ENCODE measurements at regions not wholly inside any gene's neighbourhood (a gene's known extent, or its start where the extent isn't known, plus 50 kb on each side); places are given as distances from the start of the nearest gene placed in this dataset.
A peak's percentile ranks its signal among the peaks of the same experiment; 100 is the strongest.

DNA sequence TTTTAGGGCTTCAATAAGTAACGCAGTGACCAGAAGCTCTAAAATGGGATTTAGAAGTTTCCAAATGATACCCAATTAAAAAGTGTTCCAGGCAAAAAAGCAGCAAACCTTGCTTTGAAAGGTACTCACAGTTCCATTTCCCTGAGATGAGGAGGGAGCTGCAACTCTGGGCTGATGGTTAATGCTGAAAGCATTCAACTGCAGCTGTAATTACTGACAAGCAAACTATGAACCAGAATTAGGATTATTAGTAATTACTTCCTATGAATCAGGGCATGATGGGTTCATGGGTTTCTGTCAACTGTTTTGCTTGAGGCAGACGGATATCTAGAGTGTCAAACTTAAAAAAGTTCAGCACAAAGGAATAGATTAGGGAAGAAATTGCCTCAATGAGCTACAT, 357.4 kb downstream of the STIM2 start:
- H3K36me3 ChIP-seq (ENCODE audit: control insufficient read depth, insufficient read depth, low read length, severe bottlenecking), result no peaks in the 10 kb centered on the region
- H3K4me1 ChIP-seq (ENCODE audit: control insufficient read depth, insufficient read depth, low read length), result peaks cover 29% of the 10 kb centered on the region
- peaks cover 2% of the 10 kb centered on the region for H3K9me3 ChIP-seq (ENCODE audit: control insufficient read depth, low read length)
- H3K4me3 ChIP-seq (ENCODE audit: low read length), result peak overlapping the region; percentile 64
- DNase-seq (ENCODE audit: low read depth), result no peak
- H3K27me3 ChIP-seq (replicated peaks; ENCODE audit: control insufficient read depth, insufficient read depth, low read length), result no peaks in the 10 kb centered on the region
- peak overlapping the region; percentile 44 for H3K9ac ChIP-seq (ENCODE audit: low read length)

DNA sequence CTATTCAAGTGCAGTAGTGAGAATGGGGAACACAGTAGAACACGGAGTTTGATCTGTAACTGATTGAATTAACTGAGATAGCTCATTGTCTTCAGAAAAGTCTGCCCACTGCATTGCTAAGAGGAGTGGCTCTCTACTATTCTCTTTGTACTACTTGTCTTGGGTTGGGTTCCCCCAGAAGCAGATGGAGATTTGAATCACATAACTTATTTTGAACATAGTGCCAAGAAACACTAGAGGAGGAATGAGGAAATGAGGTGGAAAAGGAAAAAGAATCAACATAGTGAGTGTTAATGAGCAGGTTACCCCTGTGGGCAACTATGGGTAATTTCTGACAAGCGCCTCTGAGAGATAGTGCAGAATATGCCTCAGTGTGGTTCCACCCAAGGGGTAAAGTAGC, 362.7 kb downstream of the STIM2 start:
- no peaks in the 10 kb centered on the region for H3K36me3 ChIP-seq (ENCODE audit: control insufficient read depth, insufficient read depth, low read length, severe bottlenecking)
- no peak overlapping the region for H3K4me3 ChIP-seq (ENCODE audit: low read length)
- H3K9ac ChIP-seq (ENCODE audit: low read length), result no peak overlapping the region
- H3K9me3 ChIP-seq (ENCODE audit: control insufficient read depth, low read length), result peaks cover 2% of the 10 kb centered on the region
- no peaks in the 10 kb centered on the region for H3K4me1 ChIP-seq (ENCODE audit: control insufficient read depth, insufficient read depth, low read length)
- DNase-seq (ENCODE audit: low read depth), result no peak
- no peaks in the 10 kb centered on the region for H3K27me3 ChIP-seq (replicated peaks; ENCODE audit: control insufficient read depth, insufficient read depth, low read length)

GRCh38 chr4:27233531-27233930, 372.9 kb downstream of the STIM2 start:
- Histone ChIP-seq H3K4me3 (ENCODE audit: low read length) (no peak overlapping the region), H3K36me3 (ENCODE audit: control insufficient read depth, insufficient read depth, low read length, severe bottlenecking) (no peaks in the 10 kb centered on the region), H3K27me3 (replicated peaks; ENCODE audit: control insufficient read depth, insufficient read depth, low read length) (no peaks in the 10 kb centered on the region), H3K9ac (ENCODE audit: low read length) (no peak overlapping the region), H3K9me3 (ENCODE audit: control insufficient read depth, low read length) (no peaks in the 10 kb centered on the region), H3K4me1 (ENCODE audit: control insufficient read depth, insufficient read depth, low read length) (peaks cover 12% of the 10 kb centered on the region)
- DNase-seq (ENCODE audit: low read depth), result no peak

- Histone ChIP-seq H3K36me3 (ENCODE audit: control insufficient read depth, insufficient read depth, low read length, severe bottlenecking) (no peaks in the 10 kb centered on the region), H3K4me1 (ENCODE audit: control insufficient read depth, insufficient read depth, low read length) (peaks cover 16% of the 10 kb centered on the region), H3K9me3 (ENCODE audit: control insufficient read depth, low read length) (no peaks in the 10 kb centered on the region), H3K4me3 (ENCODE audit: low read length) (no peak overlapping the region), H3K27me3 (replicated peaks; ENCODE audit: control insufficient read depth, insufficient read depth, low read length) (no peaks in the 10 kb centered on the region), H3K9ac (ENCODE audit: low read length) (no peak overlapping the region)
- no peak for DNase-seq (ENCODE audit: low read depth)
Observed at GRCh38 chr4:27234306-27234899, 373.8 kb downstream of the STIM2 start.

DNA sequence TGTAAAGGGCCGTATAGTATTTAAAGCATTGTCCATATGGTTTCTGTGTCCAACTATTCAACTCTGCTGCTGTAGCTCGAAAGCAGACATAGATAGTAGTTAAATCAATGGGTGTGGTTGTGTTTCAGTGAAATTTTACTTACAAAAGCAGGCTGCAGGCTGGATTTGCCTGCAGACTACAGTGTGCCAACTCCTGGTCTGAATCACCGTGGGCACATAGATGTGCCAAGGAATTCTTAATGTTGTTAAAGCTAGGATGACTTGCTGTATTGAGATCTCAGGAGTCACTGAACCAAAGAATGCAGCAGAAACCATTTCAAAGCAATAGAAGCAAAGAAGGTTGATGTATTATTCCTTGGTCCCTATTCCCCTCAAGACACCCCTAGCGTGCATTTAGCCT, 379.0 kb downstream of the STIM2 start:
- DNase-seq (ENCODE audit: low read depth), result no peak
- Histone ChIP-seq H3K4me1 (ENCODE audit: control insufficient read depth, insufficient read depth, low read length) (peaks cover 12% of the 10 kb centered on the region), H3K27me3 (replicated peaks; ENCODE audit: control insufficient read depth, insufficient read depth, low read length) (no peaks in the 10 kb centered on the region), H3K36me3 (ENCODE audit: control insufficient read depth, insufficient read depth, low read length, severe bottlenecking) (no peaks in the 10 kb centered on the region), H3K9ac (ENCODE audit: low read length) (no peak overlapping the region), H3K9me3 (ENCODE audit: control insufficient read depth, low read length) (no peaks in the 10 kb centered on the region), H3K4me3 (ENCODE audit: low read length) (no peak overlapping the region)

DNA sequence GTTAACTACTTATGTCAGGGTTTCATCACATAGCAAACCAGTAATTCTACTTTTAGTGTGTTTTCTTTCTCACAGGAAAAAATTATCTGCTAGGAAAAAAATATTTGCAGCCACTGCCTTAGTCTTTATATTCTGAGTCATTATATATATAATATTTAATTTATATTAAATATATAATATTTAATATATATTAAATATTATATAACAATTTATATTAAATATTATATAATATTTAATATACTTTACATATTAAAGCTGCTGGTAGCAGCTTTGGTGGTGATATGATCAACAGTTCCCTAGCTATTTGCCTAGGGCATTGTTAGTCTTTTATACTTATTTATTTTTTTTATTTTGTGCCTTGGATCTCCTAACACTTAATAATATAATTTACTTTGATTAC, 381.6 kb downstream of the STIM2 start:
- Histone ChIP-seq H3K36me3 (ENCODE audit: control insufficient read depth, insufficient read depth, low read length, severe bottlenecking) (no peaks in the 10 kb centered on the region), H3K27me3 (replicated peaks; ENCODE audit: control insufficient read depth, insufficient read depth, low read length) (no peaks in the 10 kb centered on the region), H3K9ac (ENCODE audit: low read length) (no peak overlapping the region), H3K4me1 (ENCODE audit: control insufficient read depth, insufficient read depth, low read length) (peaks cover 18% of the 10 kb centered on the region), H3K4me3 (ENCODE audit: low read length) (no peak overlapping the region), H3K9me3 (ENCODE audit: control insufficient read depth, low read length) (no peaks in the 10 kb centered on the region)
- no peak for DNase-seq (ENCODE audit: low read depth)

- Histone ChIP-seq H3K4me3 (ENCODE audit: low read length) (no peak overlapping the region), H3K36me3 (ENCODE audit: control insufficient read depth, insufficient read depth, low read length, severe bottlenecking) (no peaks in the 10 kb centered on the region), H3K27me3 (replicated peaks; ENCODE audit: control insufficient read depth, insufficient read depth, low read length) (no peaks in the 10 kb centered on the region), H3K9ac (ENCODE audit: low read length) (no peak overlapping the region), H3K4me1 (ENCODE audit: control insufficient read depth, insufficient read depth, low read length) (peaks cover 20% of the 10 kb centered on the region), H3K9me3 (ENCODE audit: control insufficient read depth, low read length) (peaks cover 1% of the 10 kb centered on the region)
- no peak for DNase-seq (ENCODE audit: low read depth)
Observed at GRCh38 chr4:27245216-27245615, 384.6 kb downstream of the STIM2 start.

DNA sequence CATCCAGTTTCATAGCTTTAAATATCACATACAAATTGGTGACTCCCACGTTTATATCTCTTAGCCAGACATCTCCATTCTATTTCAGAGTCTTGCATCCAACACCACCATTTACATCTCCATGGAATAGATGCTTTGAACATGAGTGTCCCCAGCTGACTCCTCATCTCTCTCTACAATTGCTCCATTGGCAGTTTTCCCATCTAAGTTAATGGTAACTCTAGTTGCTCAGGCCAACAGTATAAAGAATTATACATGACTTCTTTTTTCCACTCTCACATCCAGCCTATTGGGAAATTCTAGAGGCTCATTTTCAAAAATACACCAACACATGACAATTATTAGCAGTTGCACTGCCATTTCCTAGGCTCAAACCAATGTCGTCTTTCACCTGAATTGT, 388.2 kb downstream of the STIM2 start:
- Histone ChIP-seq H3K9ac (ENCODE audit: low read length) (peak overlapping the region; percentile 58), H3K36me3 (ENCODE audit: control insufficient read depth, insufficient read depth, low read length, severe bottlenecking) (no peaks in the 10 kb centered on the region), H3K9me3 (ENCODE audit: control insufficient read depth, low read length) (peaks cover 6% of the 10 kb centered on the region), H3K27me3 (replicated peaks; ENCODE audit: control insufficient read depth, insufficient read depth, low read length) (no peaks in the 10 kb centered on the region), H3K4me3 (ENCODE audit: low read length) (no peak overlapping the region), H3K4me1 (ENCODE audit: control insufficient read depth, insufficient read depth, low read length) (peaks cover 27% of the 10 kb centered on the region)
- no peak for DNase-seq (ENCODE audit: low read depth)

DNA sequence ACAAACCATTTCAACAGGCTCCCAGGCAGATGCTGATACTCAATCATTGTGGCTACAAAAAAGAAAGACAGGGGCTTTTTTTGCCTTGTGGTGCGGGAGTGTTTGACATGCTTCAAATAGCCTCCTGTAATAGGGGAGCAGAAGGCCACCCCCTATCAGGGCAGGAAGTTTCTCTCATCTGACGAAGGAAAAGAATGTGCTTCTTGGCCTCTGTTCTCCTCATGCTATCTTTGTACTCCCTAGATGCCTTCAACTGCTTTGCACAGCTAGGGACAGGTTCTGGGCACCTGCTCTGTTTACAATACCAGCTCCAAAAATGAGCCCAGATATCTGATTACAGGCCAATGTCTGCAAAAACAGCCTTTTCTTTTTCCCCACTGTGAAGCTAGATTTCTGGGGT, 391.1 kb downstream of the STIM2 start:
- H3K9me3 ChIP-seq (ENCODE audit: control insufficient read depth, low read length), result peaks cover 6% of the 10 kb centered on the region
- H3K4me3 ChIP-seq (ENCODE audit: low read length), result no peak overlapping the region
- H3K36me3 ChIP-seq (ENCODE audit: control insufficient read depth, insufficient read depth, low read length, severe bottlenecking), result no peaks in the 10 kb centered on the region
- DNase-seq (ENCODE audit: low read depth), result no peak
- peaks cover 21% of the 10 kb centered on the region for H3K4me1 ChIP-seq (ENCODE audit: control insufficient read depth, insufficient read depth, low read length)
- H3K27me3 ChIP-seq (replicated peaks; ENCODE audit: control insufficient read depth, insufficient read depth, low read length), result no peaks in the 10 kb centered on the region
- H3K9ac ChIP-seq (ENCODE audit: low read length), result no peak overlapping the region

DNA sequence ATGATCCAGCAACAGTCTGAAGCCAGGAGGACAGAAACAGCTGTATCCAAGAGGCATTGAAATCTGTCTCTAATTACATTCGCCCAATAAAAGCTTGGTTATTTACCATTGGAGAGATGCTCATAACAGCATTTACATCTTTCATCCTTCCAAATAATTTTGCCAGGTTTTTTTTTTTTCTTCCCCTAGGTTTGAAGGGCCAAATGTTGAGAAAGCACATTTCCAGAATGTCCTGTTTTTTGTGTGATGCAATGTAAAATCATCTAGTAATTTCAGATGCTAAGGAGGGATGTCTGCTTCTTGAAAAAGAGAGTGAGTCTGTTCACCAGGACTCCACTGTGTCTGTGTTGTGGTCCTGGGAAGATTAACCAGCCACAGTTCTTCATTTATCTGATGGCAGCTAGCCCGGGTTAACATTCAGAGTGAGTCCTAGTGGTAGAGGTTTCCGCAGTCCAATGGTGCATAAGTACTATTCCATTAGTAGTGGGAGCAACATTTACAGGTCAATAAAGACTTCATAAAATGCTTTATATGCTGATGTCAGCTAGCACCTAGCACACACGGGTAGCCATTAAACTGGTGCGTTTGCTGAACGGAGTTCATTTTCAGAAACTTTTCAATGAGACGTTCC, 406.8 kb downstream of the STIM2 start:
- H3K27me3 ChIP-seq (replicated peaks; ENCODE audit: control insufficient read depth, insufficient read depth, low read length), result no peaks in the 10 kb centered on the region
- H3K9ac ChIP-seq (ENCODE audit: low read length), result no peak overlapping the region

DNA sequence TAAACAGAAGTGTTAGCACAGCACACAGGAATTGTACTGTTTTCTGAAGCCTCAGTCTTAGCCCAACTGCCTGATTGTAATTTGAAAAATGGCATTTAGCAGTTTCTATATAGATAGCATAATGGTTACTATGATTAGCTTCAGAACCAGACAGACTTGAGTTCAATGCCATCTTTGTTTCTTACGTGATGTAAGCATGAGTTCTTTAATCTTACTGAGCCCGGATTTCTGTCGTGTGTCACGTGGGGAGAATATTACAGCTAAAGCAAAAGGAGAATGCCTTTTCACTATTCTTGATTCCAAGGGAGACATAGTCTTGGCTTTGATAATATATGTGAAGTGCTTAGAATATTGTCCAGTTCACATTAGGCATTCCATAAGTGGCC, 407.3 kb downstream of the STIM2 start:
- DNase-seq (ENCODE audit: low read depth), result no peak
- no peaks in the 10 kb centered on the region for H3K36me3 ChIP-seq (ENCODE audit: control insufficient read depth, insufficient read depth, low read length, severe bottlenecking)
- H3K27me3 ChIP-seq (replicated peaks; ENCODE audit: control insufficient read depth, insufficient read depth, low read length), result no peaks in the 10 kb centered on the region
- no peak overlapping the region for H3K9ac ChIP-seq (ENCODE audit: low read length)
- H3K9me3 ChIP-seq (ENCODE audit: control insufficient read depth, low read length), result no peaks in the 10 kb centered on the region
- no peak overlapping the region for H3K4me3 ChIP-seq (ENCODE audit: low read length)
- H3K4me1 ChIP-seq (ENCODE audit: control insufficient read depth, insufficient read depth, low read length), result peaks cover 15% of the 10 kb centered on the region

More for the DNA sequence above, 406.8 kb downstream of the STIM2 start:
- no peak for DNase-seq (ENCODE audit: low read depth)
- Histone ChIP-seq H3K36me3 (ENCODE audit: control insufficient read depth, insufficient read depth, low read length, severe bottlenecking) (no peaks in the 10 kb centered on the region), H3K4me3 (ENCODE audit: low read length) (no peak overlapping the region), H3K4me1 (ENCODE audit: control insufficient read depth, insufficient read depth, low read length) (peaks cover 15% of the 10 kb centered on the region), H3K9me3 (ENCODE audit: control insufficient read depth, low read length) (no peaks in the 10 kb centered on the region)

GRCh38 chr4:27270435-27270834, 409.8 kb downstream of the STIM2 start:
- Histone ChIP-seq H3K4me3 (ENCODE audit: low read length) (no peak overlapping the region), H3K27me3 (replicated peaks; ENCODE audit: control insufficient read depth, insufficient read depth, low read length) (no peaks in the 10 kb centered on the region), H3K9me3 (ENCODE audit: control insufficient read depth, low read length) (no peaks in the 10 kb centered on the region), H3K36me3 (ENCODE audit: control insufficient read depth, insufficient read depth, low read length, severe bottlenecking) (no peaks in the 10 kb centered on the region), H3K9ac (ENCODE audit: low read length) (no peak overlapping the region), H3K4me1 (ENCODE audit: control insufficient read depth, insufficient read depth, low read length) (peaks cover 15% of the 10 kb centered on the region)
- no peak for DNase-seq (ENCODE audit: low read depth)

All from adipocyte (in vitro differentiated cells).